Psoas muscle (tissue), 7 donors: ENCODE measurements at regions not wholly inside any gene's neighbourhood (a gene's known extent, or its start where the extent isn't known, plus 50 kb on each side); places are given as distances from the start of the nearest gene placed in this dataset.
A peak's percentile ranks its signal among the peaks of the same experiment; 100 is the strongest.

Source experiments
- ATAC-seq, 4 donors: fragments of 200-7000 bp; cut with Tn5 transposase; one replicate each; pipeline ENCODE4 v1.9.1; 2020; ENCODE audit warnings: moderate library complexity in 3 of 4, mild to moderate bottlenecking in 2 of 4
- DNase-seq, 2 donors: peaks; one replicate each; pipeline ENCODE4 v3.0.0-alpha.2; 2020
- H3K27ac ChIP-seq: fragments of 200-600 bp; one replicate; pipeline ENCODE4 v1.8.0; 2022
- H3K27me3 ChIP-seq, 3 donors: fragments of 200-600 bp in 1 of 3; one replicate each; pipeline versions ENCODE4 v1.6.1 to v1.8.0; 2013 to 2022; ENCODE audit warnings: low read length in 2 of 3, mild to moderate bottlenecking in 2 of 3, moderate library complexity in 1 of 3; ENCODE audit not compliant: insufficient read depth in 3 of 3
- H3K36me3 ChIP-seq, 2 donors: fragments of 200-600 bp in 1 of 2; one replicate each; pipeline versions ENCODE4 v1.6.1 to v1.8.0; 2013 to 2022; ENCODE audit warnings: low read depth in 1 of 2, mild to moderate bottlenecking in 1 of 2, moderate library complexity in 1 of 2; ENCODE audit not compliant: insufficient read depth in 1 of 2
- H3K4me1 ChIP-seq: fragments of 200-600 bp; one replicate; pipeline ENCODE4 v1.8.0; 2022
- H3K4me3 ChIP-seq: fragments of 200-600 bp; one replicate; pipeline ENCODE4 v1.8.0; 2022; ENCODE audit warnings: mild to moderate bottlenecking
- H3K9me3 ChIP-seq: fragments of 200-600 bp; one replicate; pipeline ENCODE4 v1.8.0; 2022
- WGBS, 3 donors: extraction: QIAGEN DNeasy Blood & Tissue Kit; methylation state at CpG; one replicate each; pipeline versions ENCODE4 v1.1.6 to v1.1.7; 2013; 5-methylcytosine and 5-hydroxymethylcytosine counted together
- intact Hi-C, 2 donors: fragments of 100-400 bp; cut with DNase I; formaldehyde crosslinking; loops; one replicate each; pipeline versions ENCODE4 v1.11.0 to v1.14.2; 2022
- TF ChIP-seq, protein P1 (sequence below): fragments of 200-600 bp; IDR thresholded peaks from one replicate; pipeline ENCODE4 v1.8.0; 2022; ENCODE audit warnings: antibody characterized with exemption
- donor health status: healthy with polysubstance abuse.
- donor health status: DM: no; HTN: no; CAD: no; lungs with moderate emphysema.
- donor health status: Bipolar disorder and iron deficiency.
- donor health status: healthy.
- donor health status: DM: yes; HTN: yes; CAD: no.
- donor health status: DM: no; HTN: no; CAD: no.
- donor health status: DM: yes; HTN: yes; CAD: no.

DNA sequence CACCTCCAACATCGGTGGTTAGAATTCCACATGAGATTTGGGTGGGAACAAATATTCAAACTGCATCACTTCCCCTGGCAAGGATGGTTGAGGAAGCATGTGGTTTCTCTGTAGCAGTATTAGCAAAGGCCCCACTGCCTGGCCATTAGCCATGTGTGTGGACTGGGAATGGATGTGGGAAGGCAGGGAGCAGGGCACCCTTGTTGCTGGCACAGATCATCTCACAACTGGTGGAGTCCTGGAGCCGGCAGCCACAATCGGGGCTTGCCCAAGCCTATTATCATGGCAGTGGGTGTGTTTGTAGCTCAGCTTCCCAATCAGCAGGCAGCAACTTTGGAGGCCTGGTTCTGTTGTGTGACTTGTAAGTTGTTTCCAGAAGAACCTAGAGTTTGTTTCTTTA lies 391.9 kb downstream of the DLEU7 start:
- Histone ChIP-seq H3K9me3 (no peaks in the 10 kb centered on the region), H3K27ac (no peak overlapping the region), H3K36me3 (no peaks in the 10 kb centered on the region), H3K27me3 (no peaks in the 10 kb centered on the region), H3K4me1 (peaks cover 18% of the 10 kb centered on the region), H3K4me3 (no peak overlapping the region)
- DNase-seq (peak in 1 of 2 donors; percentile 14), ATAC-seq (no peak)
- TF ChIP-seq, protein P1, sequence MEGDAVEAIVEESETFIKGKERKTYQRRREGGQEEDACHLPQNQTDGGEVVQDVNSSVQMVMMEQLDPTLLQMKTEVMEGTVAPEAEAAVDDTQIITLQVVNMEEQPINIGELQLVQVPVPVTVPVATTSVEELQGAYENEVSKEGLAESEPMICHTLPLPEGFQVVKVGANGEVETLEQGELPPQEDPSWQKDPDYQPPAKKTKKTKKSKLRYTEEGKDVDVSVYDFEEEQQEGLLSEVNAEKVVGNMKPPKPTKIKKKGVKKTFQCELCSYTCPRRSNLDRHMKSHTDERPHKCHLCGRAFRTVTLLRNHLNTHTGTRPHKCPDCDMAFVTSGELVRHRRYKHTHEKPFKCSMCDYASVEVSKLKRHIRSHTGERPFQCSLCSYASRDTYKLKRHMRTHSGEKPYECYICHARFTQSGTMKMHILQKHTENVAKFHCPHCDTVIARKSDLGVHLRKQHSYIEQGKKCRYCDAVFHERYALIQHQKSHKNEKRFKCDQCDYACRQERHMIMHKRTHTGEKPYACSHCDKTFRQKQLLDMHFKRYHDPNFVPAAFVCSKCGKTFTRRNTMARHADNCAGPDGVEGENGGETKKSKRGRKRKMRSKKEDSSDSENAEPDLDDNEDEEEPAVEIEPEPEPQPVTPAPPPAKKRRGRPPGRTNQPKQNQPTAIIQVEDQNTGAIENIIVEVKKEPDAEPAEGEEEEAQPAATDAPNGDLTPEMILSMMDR, result no peak
- intact Hi-C loops, result no loop called here
- 40 to 63% (median 54%) methylated on average over 3 of the region's 3 CpGs for WGBS, 3 donors

DNA sequence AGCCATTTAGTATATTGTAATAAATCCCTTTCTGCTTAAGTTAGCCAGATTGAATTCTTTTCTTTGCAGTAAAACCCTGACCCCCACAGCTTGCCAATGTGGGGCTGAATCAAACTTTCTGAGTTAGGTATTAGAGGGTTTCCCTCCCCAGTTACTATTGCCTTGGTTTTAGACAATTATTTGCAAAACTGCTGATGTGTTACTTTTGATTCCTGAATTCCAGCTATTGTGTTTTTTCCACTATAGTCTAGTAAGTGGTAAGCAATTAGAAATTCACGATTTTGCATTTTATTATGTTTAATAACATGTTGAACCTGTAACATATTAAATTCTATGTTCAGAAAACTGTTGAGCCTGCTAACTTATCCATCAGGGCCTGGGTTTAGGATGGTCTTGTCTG lies 391.5 kb downstream of the DLEU7 start:
- intact Hi-C loops, result no loop called here

DNA sequence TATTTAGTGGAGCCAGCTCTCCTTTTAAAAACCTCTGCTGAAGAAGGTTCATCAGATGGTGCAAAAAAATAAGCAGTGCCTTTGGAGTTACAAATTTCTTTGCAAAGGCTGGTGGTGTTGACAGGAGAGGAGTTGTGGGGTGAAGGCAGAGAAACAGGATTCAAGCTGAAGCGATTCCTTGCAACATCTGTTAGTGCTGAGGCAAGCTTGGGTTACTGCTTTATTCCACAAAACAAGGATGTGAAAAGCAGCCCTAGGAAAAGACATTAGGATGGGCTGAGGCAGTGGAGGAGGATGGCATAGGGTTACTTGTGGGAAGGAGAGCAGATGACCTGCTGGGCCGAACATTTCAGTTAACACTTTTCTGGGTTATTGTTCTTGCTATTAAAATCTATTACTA lies 390.7 kb downstream of the DLEU7 start:
- intact Hi-C loops, result no loop called here
- WGBS, 3 donors, result 54 to 70% (median 59%) methylated on average over 2 of the region's 2 CpGs
- TF ChIP-seq, protein P1, result no peak
- H3K27ac ChIP-seq, result peak overlapping the region; percentile 32
- no peaks in the 10 kb centered on the region for H3K27me3 ChIP-seq
- no peaks in the 10 kb centered on the region for H3K36me3 ChIP-seq
- H3K9me3 ChIP-seq, result no peaks in the 10 kb centered on the region
- no peak for DNase-seq
- peaks cover 23% of the 10 kb centered on the region for H3K4me1 ChIP-seq
- H3K4me3 ChIP-seq, result no peak overlapping the region
- ATAC-seq, result no peak

More for the DNA sequence above, 391.5 kb downstream of the DLEU7 start:
- H3K27ac ChIP-seq, result no peak overlapping the region
- H3K27me3 ChIP-seq, result no peaks in the 10 kb centered on the region
- no peak overlapping the region for H3K4me3 ChIP-seq
- DNase-seq (no peak), ATAC-seq (no peak)
- no peaks in the 10 kb centered on the region for H3K36me3 ChIP-seq
- H3K4me1 ChIP-seq, result peaks cover 22% of the 10 kb centered on the region
- 91 to 100% (median 96%) methylated on average over 1 of the region's 1 CpG for WGBS, 3 donors
- TF ChIP-seq, protein P1, result no peak
- no peaks in the 10 kb centered on the region for H3K9me3 ChIP-seq

DNA sequence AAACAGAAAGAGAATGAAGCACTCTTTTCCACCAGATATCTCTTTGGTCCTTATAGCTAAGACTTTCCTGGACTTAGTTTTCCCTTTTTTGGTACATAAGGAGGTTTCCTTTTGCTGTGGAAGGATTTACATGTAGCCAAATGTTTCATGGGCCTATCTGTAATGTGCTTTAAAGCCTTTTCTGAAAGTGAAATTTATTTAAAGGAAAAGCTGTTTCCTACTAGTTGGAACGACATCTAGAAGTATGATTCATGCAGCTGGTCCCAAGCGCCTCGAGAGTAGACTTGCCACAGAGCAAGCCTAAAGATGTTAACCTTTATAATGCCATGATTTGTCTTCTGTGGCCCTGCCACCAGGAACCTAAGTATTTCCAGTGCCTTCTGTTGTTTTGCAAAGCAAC lies 390.3 kb downstream of the DLEU7 start:
- no peak for DNase-seq
- Histone ChIP-seq H3K36me3 (no peaks in the 10 kb centered on the region), H3K9me3 (no peaks in the 10 kb centered on the region), H3K27me3 (no peaks in the 10 kb centered on the region), H3K4me3 (no peak overlapping the region), H3K4me1 (peaks cover 23% of the 10 kb centered on the region), H3K27ac (peak overlapping the region; percentile 32)
- TF ChIP-seq, protein P1, result no peak
- no peak for ATAC-seq
- 36 to 40% (median 39%) methylated on average over 3 of the region's 3 CpGs for WGBS, 3 donors
- intact Hi-C loops, result no loop called here

DNA sequence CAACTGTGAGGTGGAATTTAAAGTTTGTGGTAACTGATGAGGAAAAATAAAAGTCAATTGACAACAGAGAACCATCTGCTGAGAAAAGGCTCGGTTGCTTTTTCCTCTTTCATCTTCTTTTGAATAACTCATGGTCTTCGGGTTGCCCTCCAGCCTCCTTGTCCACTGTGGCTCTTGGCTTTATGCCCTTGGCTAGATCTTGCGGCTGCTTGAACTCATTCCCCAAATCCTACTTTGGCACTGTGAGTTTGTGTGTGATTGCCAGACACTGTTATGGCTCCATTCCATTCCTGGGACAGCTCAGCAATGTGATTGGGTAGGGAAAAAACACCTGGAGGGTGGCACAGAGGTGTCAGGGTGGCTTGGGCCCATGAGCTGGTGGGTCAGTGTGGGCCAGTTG lies 387.4 kb downstream of the DLEU7 start:
- peak in 1 of 4 donors; percentile 28 for ATAC-seq
- TF ChIP-seq, protein P1, result no peak
- Histone ChIP-seq H3K4me1 (peaks cover 23% of the 10 kb centered on the region), H3K36me3 (no peaks in the 10 kb centered on the region), H3K27ac (no peak overlapping the region), H3K4me3 (no peak overlapping the region), H3K27me3 (no peaks in the 10 kb centered on the region), H3K9me3 (no peaks in the 10 kb centered on the region)
- no peak for DNase-seq
- intact Hi-C loops, result loop anchor here in 1 of 2 donors (2.0 kb wide), 1 partner anchor 15 kb away; no protein-coding TSS in a partner anchor
- WGBS, 3 donors, result 16 to 35% (median 32%) methylated on average over 3 of the region's 3 CpGs
